ENCODE measurements at regions not wholly inside any gene's neighbourhood (a gene's known extent, or its start where the extent isn't known, plus 50 kb on each side); places are given as distances from the start of the nearest gene placed in this dataset.
"Not testable (repeated sequence)": the region's sequence is repeated elsewhere in the genome, so short reads cannot be mapped to it uniquely, and the experiment has no call there.

GRCh38 chr13:103473081-103473480 lies 406.9 kb upstream of the SLC10A2 start:
- no peaks in the 10 kb centered on the region for H3K4me1 Mint-ChIP-seq
- H3K9me3 Mint-ChIP-seq: peaks cover 0 to 7% (median 3%) of the 10 kb centered on the region in 7 donors
- H3K36me3 Mint-ChIP-seq: no peaks in the 10 kb centered on the region
- DNase-seq: no peak
- no peak overlapping the region for H3K27ac Mint-ChIP-seq
- H3K27me3 Mint-ChIP-seq: no peaks in the 10 kb centered on the region
- H3K4me3 Mint-ChIP-seq: no peak overlapping the region
- ATAC-seq (ENCODE audit: low read depth in 2 of 2): no peak

- H3K36me3 Mint-ChIP-seq: no peaks in the 10 kb centered on the region
- H3K27me3 Mint-ChIP-seq: no peaks in the 10 kb centered on the region
- H3K4me3 Mint-ChIP-seq: no peak overlapping the region
- DNase-seq: no peak
- no peak for ATAC-seq (ENCODE audit: low read depth in 2 of 2)
- H3K27ac Mint-ChIP-seq: no peak overlapping the region
- no peaks in the 10 kb centered on the region for H3K4me1 Mint-ChIP-seq
- peaks cover 0 to 7% (median 2%) of the 10 kb centered on the region in 7 donors for H3K9me3 Mint-ChIP-seq
Observed at GRCh38 chr13:103471896-103472295, 405.7 kb upstream of the SLC10A2 start.

- no peaks in the 10 kb centered on the region for H3K4me1 Mint-ChIP-seq
- H3K27ac Mint-ChIP-seq: no peak overlapping the region
- H3K4me3 Mint-ChIP-seq: no peak overlapping the region
- ATAC-seq (ENCODE audit: low read depth in 2 of 2) (no peak), DNase-seq (no peak)
- peaks cover 0 to 5% (median 2%) of the 10 kb centered on the region in 7 donors for H3K9me3 Mint-ChIP-seq
- no peaks in the 10 kb centered on the region for H3K36me3 Mint-ChIP-seq
- no peaks in the 10 kb centered on the region for H3K27me3 Mint-ChIP-seq
Observed at GRCh38 chr13:103469771-103470170, 403.6 kb upstream of the SLC10A2 start.

GRCh38 chr13:103466761-103467160 lies 400.5 kb upstream of the SLC10A2 start:
- peaks cover 0 to 5% (median 0%) of the 10 kb centered on the region in 7 donors for H3K9me3 Mint-ChIP-seq
- H3K27ac Mint-ChIP-seq: no peak overlapping the region
- H3K4me1 Mint-ChIP-seq: no peaks in the 10 kb centered on the region
- H3K36me3 Mint-ChIP-seq: no peaks in the 10 kb centered on the region
- no peaks in the 10 kb centered on the region for H3K27me3 Mint-ChIP-seq
- DNase-seq (no peak), ATAC-seq (ENCODE audit: low read depth in 2 of 2) (no peak)
- H3K4me3 Mint-ChIP-seq: no peak overlapping the region

- not testable (repeated sequence) for H3K9me3 Mint-ChIP-seq; ATAC-seq (ENCODE audit: low read depth in 2 of 2); DNase-seq; H3K27me3 Mint-ChIP-seq; H3K4me1 Mint-ChIP-seq; H3K36me3 Mint-ChIP-seq; H3K4me3 Mint-ChIP-seq; H3K27ac Mint-ChIP-seq
Observed at GRCh38 chr13:103460246-103460645, 394.0 kb upstream of the SLC10A2 start.

- H3K36me3 Mint-ChIP-seq; H3K27ac Mint-ChIP-seq; DNase-seq; H3K27me3 Mint-ChIP-seq; ATAC-seq (ENCODE audit: low read depth in 2 of 2); H3K4me3 Mint-ChIP-seq; H3K4me1 Mint-ChIP-seq; H3K9me3 Mint-ChIP-seq: not testable (repeated sequence)
Observed at GRCh38 chr13:103457050-103457449, 390.8 kb upstream of the SLC10A2 start.

GRCh38 chr13:103451656-103452055 lies 385.4 kb upstream of the SLC10A2 start:
- no peaks in the 10 kb centered on the region for H3K27me3 Mint-ChIP-seq
- DNase-seq: no peak
- no peak for ATAC-seq (ENCODE audit: low read depth in 2 of 2)
- peaks cover 0 to 4% (median 0%) of the 10 kb centered on the region in 7 donors for H3K9me3 Mint-ChIP-seq
- H3K36me3 Mint-ChIP-seq: no peaks in the 10 kb centered on the region
- no peak overlapping the region for H3K27ac Mint-ChIP-seq
- H3K4me1 Mint-ChIP-seq: no peaks in the 10 kb centered on the region
- no peak overlapping the region for H3K4me3 Mint-ChIP-seq

- no peak for ATAC-seq (ENCODE audit: low read depth in 2 of 2)
Observed at GRCh38 chr13:103443604-103444003, 377.4 kb upstream of the SLC10A2 start.

GRCh38 chr13:103437651-103438050 lies 371.4 kb upstream of the SLC10A2 start:
- Mint-ChIP-seq H3K27me3 (no peaks in the 10 kb centered on the region), H3K27ac (no peak overlapping the region), H3K36me3 (no peaks in the 10 kb centered on the region), H3K4me1 (no peaks in the 10 kb centered on the region), H3K4me3 (no peak overlapping the region), H3K9me3 (peaks cover 0 to 3% (median 0%) of the 10 kb centered on the region in 7 donors)
- no peak for ATAC-seq (ENCODE audit: low read depth in 2 of 2)
- DNase-seq: no peak

More at GRCh38 chr13:103443604-103444003, 377.4 kb upstream of the SLC10A2 start:
- Mint-ChIP-seq H3K27ac (no peak overlapping the region), H3K9me3 (peaks cover 0 to 3% (median 0%) of the 10 kb centered on the region in 7 donors), H3K4me3 (no peak overlapping the region), H3K36me3 (no peaks in the 10 kb centered on the region), H3K4me1 (no peaks in the 10 kb centered on the region), H3K27me3 (no peaks in the 10 kb centered on the region)
- no peak for DNase-seq

- Mint-ChIP-seq H3K27ac (no peak overlapping the region), H3K36me3 (no peaks in the 10 kb centered on the region), H3K4me1 (no peaks in the 10 kb centered on the region), H3K9me3 (peaks cover 0 to 3% (median 0%) of the 10 kb centered on the region in 7 donors), H3K4me3 (no peak overlapping the region), H3K27me3 (no peaks in the 10 kb centered on the region)
- no peak for DNase-seq
- ATAC-seq (ENCODE audit: low read depth in 2 of 2): no peak
Observed at GRCh38 chr13:103436057-103436654, 369.9 kb upstream of the SLC10A2 start.

- no peak overlapping the region for H3K27ac Mint-ChIP-seq
- ATAC-seq (ENCODE audit: low read depth in 2 of 2): no peak
- DNase-seq: no peak
- H3K4me1 Mint-ChIP-seq: no peaks in the 10 kb centered on the region
- peaks cover 0 to 10% (median 3%) of the 10 kb centered on the region in 7 donors for H3K9me3 Mint-ChIP-seq
- H3K36me3 Mint-ChIP-seq: no peaks in the 10 kb centered on the region
- no peak overlapping the region for H3K4me3 Mint-ChIP-seq
- H3K27me3 Mint-ChIP-seq: no peaks in the 10 kb centered on the region
Observed at GRCh38 chr13:103431856-103432255, 365.6 kb upstream of the SLC10A2 start.

- H3K4me1 Mint-ChIP-seq: no peaks in the 10 kb centered on the region
- H3K4me3 Mint-ChIP-seq: no peak overlapping the region
- DNase-seq (no peak), ATAC-seq (ENCODE audit: low read depth in 2 of 2) (no peak)
- no peaks in the 10 kb centered on the region for H3K36me3 Mint-ChIP-seq
- no peak overlapping the region for H3K27ac Mint-ChIP-seq
- H3K27me3 Mint-ChIP-seq: no peaks in the 10 kb centered on the region
- peaks cover 0 to 10% (median 3%) of the 10 kb centered on the region in 7 donors for H3K9me3 Mint-ChIP-seq
Observed at GRCh38 chr13:103430368-103430767, 364.2 kb upstream of the SLC10A2 start.

GRCh38 chr13:103410002-103410401 lies 343.8 kb upstream of the SLC10A2 start:
- no peaks in the 10 kb centered on the region for H3K36me3 Mint-ChIP-seq
- H3K9me3 Mint-ChIP-seq: no peaks in the 10 kb centered on the region
- no peak overlapping the region for H3K4me3 Mint-ChIP-seq
- no peaks in the 10 kb centered on the region for H3K4me1 Mint-ChIP-seq
- ATAC-seq (ENCODE audit: low read depth in 2 of 2) (no peak), DNase-seq (no peak)
- no peaks in the 10 kb centered on the region for H3K27me3 Mint-ChIP-seq
- H3K27ac Mint-ChIP-seq: no peak overlapping the region

- ATAC-seq (ENCODE audit: low read depth in 2 of 2): no peak
- H3K27ac Mint-ChIP-seq: no peak overlapping the region
- no peaks in the 10 kb centered on the region for H3K36me3 Mint-ChIP-seq
- H3K27me3 Mint-ChIP-seq: no peaks in the 10 kb centered on the region
- DNase-seq: no peak
- H3K4me1 Mint-ChIP-seq: no peaks in the 10 kb centered on the region
- no peaks in the 10 kb centered on the region for H3K9me3 Mint-ChIP-seq
- H3K4me3 Mint-ChIP-seq: no peak overlapping the region
Observed at GRCh38 chr13:103406967-103407366, 340.8 kb upstream of the SLC10A2 start.

- H3K27me3 Mint-ChIP-seq: no peaks in the 10 kb centered on the region
- no peaks in the 10 kb centered on the region for H3K36me3 Mint-ChIP-seq
- DNase-seq (no peak), ATAC-seq (ENCODE audit: low read depth in 2 of 2) (no peak)
- H3K4me1 Mint-ChIP-seq: no peaks in the 10 kb centered on the region
- H3K4me3 Mint-ChIP-seq: no peak overlapping the region
- peaks cover 0 to 2% (median 0%) of the 10 kb centered on the region in 7 donors for H3K9me3 Mint-ChIP-seq
- H3K27ac Mint-ChIP-seq: no peak overlapping the region
Observed at GRCh38 chr13:103405297-103405696, 339.1 kb upstream of the SLC10A2 start.

Data from naive B cell (primary cell).